ENCODE measurements at regions not wholly inside any gene's neighbourhood (a gene's known extent, or its start where the extent isn't known, plus 50 kb on each side); places are given as distances from the start of the nearest gene placed in this dataset.

DNA sequence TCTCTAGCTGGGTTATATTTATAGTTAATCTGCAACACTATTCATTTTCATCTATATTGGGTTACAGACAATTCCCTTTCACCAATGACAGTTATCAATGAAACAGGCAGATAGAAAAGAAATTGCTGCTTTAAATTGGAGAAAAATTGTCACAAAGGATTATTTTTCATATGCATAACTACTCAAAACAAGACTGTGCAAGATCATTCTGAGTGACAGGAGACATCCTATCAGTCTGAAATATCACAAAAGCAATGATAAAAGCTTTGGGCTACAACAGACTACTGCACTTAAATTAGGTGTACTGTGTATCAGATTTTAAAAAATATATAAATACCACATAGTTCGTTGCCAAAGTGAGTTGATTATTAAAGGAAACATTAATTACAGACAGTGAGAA, 722.6 kb downstream of the ARAP2 start:
- no peak for ATAC-seq
- intact Hi-C loops (cut with DNase I) = no loop called here
- no peak for DNase-seq (ENCODE audit: low spot score)

- ATAC-seq = peak; percentile 74
These were observed 718.9 kb downstream of the ARAP2 start for GRCh38 chr4:35525192-35525978.

GRCh38 chr4:35526456-35526855, 717.9 kb downstream of the ARAP2 start:
- ATAC-seq = no peak
- no peak for DNase-seq (ENCODE audit: low spot score)
- intact Hi-C loops (cut with DNase I) = no loop called here

More at GRCh38 chr4:35525192-35525978, 718.9 kb downstream of the ARAP2 start:
- no peak for DNase-seq (ENCODE audit: low spot score)
- intact Hi-C loops (cut with DNase I) = no loop called here

DNA sequence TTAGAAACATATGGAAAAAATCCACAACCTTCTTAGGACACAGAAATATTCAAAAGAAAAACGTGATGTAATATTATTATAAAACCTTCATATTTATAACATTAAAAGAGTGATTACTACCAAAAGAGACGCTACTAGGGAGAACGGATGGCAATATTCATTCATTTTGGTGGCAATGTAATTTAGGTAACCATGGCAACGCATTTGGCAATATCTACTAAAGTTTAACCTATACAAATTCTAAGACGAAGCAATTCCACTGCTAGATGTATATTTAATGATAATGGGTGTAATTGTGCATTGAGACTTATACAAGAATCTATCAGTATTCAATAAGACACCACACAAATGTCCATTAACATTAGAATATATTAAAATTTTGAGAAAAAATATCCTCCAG, 709.4 kb downstream of the ARAP2 start:
- intact Hi-C loops (cut with DNase I) = no loop called here
- ATAC-seq = no peak
- no peak for DNase-seq (ENCODE audit: low spot score)

DNA sequence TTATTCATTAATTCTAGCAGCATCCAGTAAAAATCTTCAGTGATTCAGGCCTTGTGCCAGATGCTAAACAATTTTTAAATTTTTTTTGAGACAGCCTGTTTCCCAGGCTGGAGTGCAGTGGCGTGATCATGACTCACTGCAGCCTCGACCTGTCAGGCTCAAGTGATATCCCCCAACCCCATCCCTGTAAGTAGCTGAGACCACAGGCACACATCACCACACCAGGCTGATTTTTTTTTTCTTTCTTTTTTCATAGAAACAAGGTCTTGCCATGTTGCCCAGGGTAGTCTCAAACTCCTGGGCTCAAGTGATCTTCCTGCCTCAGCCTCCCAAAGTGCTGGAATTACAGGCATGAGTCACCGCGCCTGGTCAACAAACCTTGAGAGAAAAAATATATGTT, 705.5 kb downstream of the ARAP2 start:
- intact Hi-C loops (cut with DNase I) = no loop called here
- no peak for DNase-seq (ENCODE audit: low spot score)
- no peak for ATAC-seq

GRCh38 chr4:35539404-35540055, 704.8 kb downstream of the ARAP2 start:
- intact Hi-C loops (cut with DNase I) = no loop called here
- DNase-seq (ENCODE audit: low spot score) (no peak), ATAC-seq (no peak)

DNA sequence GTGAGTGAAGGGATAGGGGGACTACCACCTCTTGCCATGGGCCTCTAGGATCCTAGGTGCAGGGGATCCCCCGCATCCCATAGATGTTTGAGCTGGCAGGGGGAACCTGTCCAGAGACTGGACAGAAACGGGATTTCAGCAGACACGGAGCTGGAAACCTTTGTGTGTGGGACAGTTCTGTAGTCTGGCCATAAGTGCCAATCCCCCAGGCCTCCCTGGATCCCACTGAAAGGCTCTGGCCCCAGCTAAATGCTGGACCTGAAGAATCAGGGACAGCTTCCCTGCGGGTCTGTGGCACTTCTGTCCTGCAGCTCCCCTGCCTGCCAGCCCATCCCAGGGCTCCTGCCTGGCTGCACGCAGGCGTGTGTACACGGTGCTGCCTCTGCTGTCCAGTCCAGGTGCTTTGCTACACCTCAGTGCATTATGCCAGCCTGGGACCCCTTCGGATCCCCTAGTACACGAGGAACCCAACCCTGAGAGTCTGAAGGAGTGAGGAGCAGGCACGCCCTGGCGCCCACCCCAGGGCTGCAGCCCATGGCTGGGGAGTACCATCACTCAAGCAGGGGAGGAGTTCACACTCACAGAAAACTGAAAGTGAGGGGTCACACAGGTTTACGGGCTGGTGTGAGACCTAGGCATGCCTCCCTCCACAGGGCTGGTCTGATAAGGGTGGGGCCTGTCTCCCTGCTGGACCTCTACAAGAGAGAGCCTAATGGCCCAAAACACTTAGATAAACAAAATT, 703.0 kb downstream of the ARAP2 start:
- intact Hi-C loops (cut with DNase I) = no loop called here
- no peak for DNase-seq (ENCODE audit: low spot score)
- no peak for ATAC-seq

DNA sequence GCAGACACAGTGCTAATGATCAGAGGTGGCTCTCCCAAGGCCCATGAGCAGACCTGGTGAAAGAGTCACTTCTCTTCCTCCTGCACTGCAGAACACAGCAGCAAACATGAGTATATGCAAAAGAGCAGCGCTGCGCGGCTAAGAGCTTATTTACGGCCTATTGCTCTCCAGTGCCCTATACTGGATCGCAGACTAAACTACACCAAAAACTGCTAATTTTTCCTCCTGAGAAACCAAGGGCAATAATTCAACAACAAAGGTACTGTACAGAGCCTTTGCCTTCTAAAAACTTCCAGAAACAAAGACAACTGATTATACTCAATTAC, 702.5 kb downstream of the ARAP2 start:
- intact Hi-C loops (cut with DNase I) = no loop called here
- DNase-seq (ENCODE audit: low spot score) = no peak
- no peak for ATAC-seq

DNA sequence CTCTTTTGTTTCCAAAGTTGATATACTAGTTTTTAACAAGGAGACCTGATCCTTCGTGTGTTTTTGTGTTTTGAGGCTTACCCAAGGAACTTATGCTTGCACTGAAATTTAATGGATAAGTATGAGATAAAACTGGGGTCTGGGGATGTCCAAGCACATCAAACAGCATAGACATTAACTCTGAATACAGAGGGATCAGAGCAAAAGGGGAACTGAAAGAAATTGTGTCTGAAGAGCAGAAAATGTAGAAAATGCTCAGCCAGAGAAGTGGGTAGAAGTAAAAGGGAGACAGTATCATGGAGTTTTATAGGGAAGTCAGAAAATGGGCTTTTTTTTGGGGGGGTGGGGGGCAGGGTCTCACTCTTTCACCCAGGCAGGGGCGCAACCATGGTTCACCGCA, 695.4 kb downstream of the ARAP2 start:
- no peak for ATAC-seq
- intact Hi-C loops (cut with DNase I) = no loop called here
- no peak for DNase-seq (ENCODE audit: low spot score)

DNA sequence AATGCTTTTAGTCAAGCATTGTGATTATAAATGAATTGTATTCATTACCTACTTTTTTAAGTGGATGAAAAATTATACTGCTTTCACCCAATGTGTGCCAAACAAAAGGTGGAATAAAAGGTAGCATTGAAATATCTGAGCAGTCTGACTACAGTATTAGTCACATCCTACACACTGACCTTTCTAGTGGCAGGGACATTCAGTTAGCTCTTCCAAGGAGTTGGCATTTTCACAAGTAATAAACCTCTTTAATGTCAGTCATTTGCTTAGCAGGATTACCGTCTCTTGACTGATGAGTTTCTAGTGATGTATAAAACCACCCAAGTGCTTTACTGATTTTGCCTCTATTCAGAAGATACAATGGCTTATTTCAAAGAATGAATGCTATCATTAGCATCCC, 687.9 kb downstream of the ARAP2 start:
- intact Hi-C loops (cut with DNase I) = no loop called here
- ATAC-seq = no peak

DNA sequence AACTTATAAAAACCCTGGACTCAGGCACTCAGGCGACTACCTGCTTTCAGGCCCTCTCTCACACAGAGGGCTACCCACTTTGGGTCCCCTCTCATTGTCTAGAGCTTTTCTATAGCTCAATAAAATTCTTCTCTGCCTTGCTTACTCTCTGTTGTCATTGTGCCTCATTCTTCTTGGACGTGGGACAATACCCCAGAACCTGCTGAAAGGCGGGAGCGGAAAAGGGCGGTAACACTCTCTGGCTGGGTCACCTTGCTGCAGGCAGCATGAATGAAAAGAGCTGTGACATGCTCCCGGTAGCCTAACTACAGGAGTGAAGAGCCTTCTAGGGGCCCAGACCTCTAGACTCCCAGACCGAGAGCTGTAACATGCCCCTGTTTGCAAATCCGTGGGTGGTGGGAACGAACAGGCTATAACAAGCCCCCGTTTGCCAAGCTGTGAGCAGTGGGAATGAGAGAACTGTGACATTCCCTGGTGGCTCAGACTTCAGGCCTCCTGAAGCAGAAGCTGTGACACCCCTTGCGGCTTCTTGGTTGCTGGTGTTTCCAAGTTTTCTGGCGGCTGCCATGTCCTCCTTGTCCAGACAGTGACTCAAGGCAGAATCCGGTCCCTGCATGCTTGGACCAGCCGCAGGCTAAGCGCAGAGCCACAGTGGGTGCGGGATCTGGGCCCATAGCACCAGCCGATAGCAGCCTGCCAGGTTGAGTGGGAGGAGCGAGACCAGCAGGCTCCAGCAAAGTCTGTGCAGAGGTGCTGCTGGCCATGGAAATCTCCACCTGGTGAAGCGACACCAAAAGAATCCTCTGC, 684.6 kb downstream of the ARAP2 start:
- no peak for ATAC-seq
- intact Hi-C loops (cut with DNase I) = no loop called here
- no peak for DNase-seq (ENCODE audit: low spot score)

More for the DNA sequence above, 687.9 kb downstream of the ARAP2 start:
- DNase-seq (ENCODE audit: low spot score) = no peak

GRCh38 chr4:35562861-35563260, 681.5 kb downstream of the ARAP2 start:
- ATAC-seq (no peak), DNase-seq (ENCODE audit: low spot score) (no peak)
- intact Hi-C loops (cut with DNase I) = no loop called here

- intact Hi-C loops (cut with DNase I) = no loop called here
- DNase-seq (ENCODE audit: low spot score) = no peak
- ATAC-seq = no peak
These were observed 678.7 kb downstream of the ARAP2 start for GRCh38 chr4:35565640-35566039.

DNA sequence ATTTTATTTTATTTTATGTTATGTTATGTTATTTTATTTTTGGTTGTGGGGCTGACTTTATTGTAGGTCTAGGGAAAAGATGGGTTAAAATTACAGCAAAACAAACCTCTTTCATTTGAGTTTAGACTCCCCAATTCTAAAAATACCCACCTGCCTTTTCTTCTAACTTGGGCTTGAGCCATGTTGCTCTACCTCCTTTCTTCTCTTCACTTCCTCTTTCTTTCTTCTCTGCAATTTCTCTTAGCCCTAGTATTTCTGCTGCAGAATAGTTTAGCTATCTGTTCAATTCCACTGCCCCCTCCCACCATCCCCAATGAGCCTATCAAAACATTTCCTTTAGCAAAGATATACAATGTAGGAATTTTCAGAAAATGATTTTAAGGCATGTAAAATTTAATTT, 653.3 kb downstream of the ARAP2 start:
- ATAC-seq (no peak), DNase-seq (ENCODE audit: low spot score) (no peak)
- intact Hi-C loops (cut with DNase I) = no loop called here

DNA sequence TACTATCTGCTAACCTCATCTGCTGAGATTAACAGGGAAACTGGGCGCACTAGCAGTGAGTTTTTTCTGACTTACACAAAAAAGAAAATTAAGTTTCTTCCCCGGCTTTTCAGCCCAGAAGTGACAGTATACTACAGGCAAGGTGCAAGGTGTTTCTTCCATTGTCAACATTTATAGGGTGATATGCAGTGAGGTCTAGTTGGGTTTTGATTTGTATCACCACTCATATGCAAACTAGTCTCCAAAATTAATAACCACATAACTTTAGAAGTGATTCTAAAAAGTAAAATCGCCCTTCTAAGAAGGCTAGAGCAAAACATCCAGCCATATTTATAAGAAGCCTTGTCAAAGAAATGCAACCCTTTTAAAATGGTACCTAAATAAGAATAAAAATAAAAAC, 640.1 kb downstream of the ARAP2 start:
- ATAC-seq = no peak
- no peak for DNase-seq (ENCODE audit: low spot score)
- intact Hi-C loops (cut with DNase I) = no loop called here

- no peak for DNase-seq (ENCODE audit: low spot score)
- no peak for ATAC-seq
- intact Hi-C loops (cut with DNase I) = no loop called here
These were observed 639.6 kb downstream of the ARAP2 start for GRCh38 chr4:35604724-35605123.

DNA sequence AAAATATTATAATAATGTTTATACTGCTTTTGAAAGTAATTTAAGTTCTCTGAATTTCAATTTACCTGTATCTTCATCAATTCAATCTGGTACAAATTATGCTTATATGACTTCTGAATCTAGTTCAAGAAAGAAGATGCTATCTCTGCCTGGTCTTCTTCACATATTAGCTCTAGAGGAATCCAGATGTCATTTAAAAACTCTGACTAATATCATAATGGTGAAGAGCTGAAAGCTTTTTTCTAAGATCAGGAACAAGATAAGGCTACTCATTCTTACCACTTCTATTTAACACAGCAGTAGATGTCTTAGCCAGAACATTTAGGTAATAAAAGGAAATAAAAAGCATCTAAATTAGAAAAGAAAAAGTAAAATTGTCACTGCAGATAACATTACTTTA, 636.1 kb downstream of the ARAP2 start:
- intact Hi-C loops (cut with DNase I) = no loop called here
- no peak for ATAC-seq
- DNase-seq (ENCODE audit: low spot score) = no peak

- ATAC-seq (no peak), DNase-seq (ENCODE audit: low spot score) (no peak)
- intact Hi-C loops (cut with DNase I) = no loop called here
These were observed 630.2 kb downstream of the ARAP2 start for GRCh38 chr4:35614120-35614519.

DNA sequence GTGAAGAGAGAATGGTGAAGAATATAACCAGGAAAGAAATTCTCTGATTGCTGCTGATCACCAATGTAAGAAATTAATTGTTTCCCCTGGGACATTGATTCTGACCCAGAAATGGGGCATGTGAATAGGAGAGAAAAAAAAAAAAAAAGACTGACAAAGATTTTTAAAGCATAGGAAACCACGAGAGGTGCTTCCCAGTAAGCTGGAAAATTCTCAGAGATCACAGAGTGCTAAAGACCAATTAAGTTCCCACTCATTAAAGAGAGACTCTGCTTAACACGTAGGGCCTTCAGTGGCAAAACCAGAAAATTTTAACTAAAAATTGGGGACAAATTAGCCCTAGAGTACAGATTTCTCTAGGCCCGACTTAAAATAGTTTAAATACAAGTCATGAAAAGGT, 604.4 kb downstream of the ARAP2 start:
- ATAC-seq = no peak
- intact Hi-C loops (cut with DNase I) = no loop called here
- no peak for DNase-seq (ENCODE audit: low spot score)

DNA sequence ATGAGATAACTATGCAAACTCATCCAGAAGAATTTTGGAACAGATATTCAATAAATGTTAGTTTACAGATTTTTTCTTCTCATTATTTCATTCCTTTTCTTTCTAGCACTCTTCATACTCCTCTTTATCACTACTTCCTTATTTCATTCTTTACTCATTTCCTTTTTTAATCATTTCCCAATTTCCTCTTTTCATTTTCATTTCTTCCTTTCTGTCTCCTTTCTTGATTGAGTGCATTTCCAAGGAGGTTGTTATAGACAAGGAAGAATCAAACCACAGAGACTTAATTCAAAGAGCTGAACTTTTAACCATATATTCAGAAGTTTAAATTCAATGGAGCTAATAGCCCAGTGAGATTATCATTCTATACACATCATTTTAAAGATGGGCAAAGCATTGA, 600.7 kb downstream of the ARAP2 start:
- intact Hi-C loops (cut with DNase I) = no loop called here
- DNase-seq (ENCODE audit: low spot score) (no peak), ATAC-seq (no peak)

Measured in sciatic nerve (tissue), 2 donors.